Astrocyte (in vitro differentiated cells and primary cell): ENCODE measurements at regions not wholly inside any gene's neighbourhood (a gene's known extent, or its start where the extent isn't known, plus 50 kb on each side); places are given as distances from the start of the nearest gene placed in this dataset.

ENCODE experiments used
- DNase-seq: peaks from one replicate; pipeline ENCODE4 v3.0.0-alpha.2; 2010; ENCODE audit warnings: low read depth
- FAIRE-seq: peaks from 2 replicates; lab custom pipeline; 2011; peaks lifted over from hg19 to GRCh38; lab: Jason Lieb, UNC
- H2AFZ ChIP-seq: 2 replicates; pipeline ENCODE4 v1.6.0; 2012; ENCODE audit warnings: low read depth, low read length, inconsistent platforms
- H3K27ac ChIP-seq: 2 replicates; pipeline ENCODE4 v1.5.1; 2011; ENCODE audit warnings: low read depth, low read length, inconsistent platforms
- H3K27me3 ChIP-seq: 2 replicates; pipeline ENCODE4 v1.6.0; 2011; ENCODE audit warnings: low read length, inconsistent platforms; ENCODE audit not compliant: insufficient read depth
- H3K36me3 ChIP-seq: 2 replicates; pipeline ENCODE4 v1.5.1; 2011; ENCODE audit warnings: low read length, inconsistent platforms; ENCODE audit not compliant: insufficient read depth
- H3K4me1 ChIP-seq: 2 replicates; pipeline ENCODE4 v1.5.1; 2011; ENCODE audit warnings: low read length, inconsistent platforms; ENCODE audit not compliant: insufficient read depth
- H3K4me2 ChIP-seq: 2 replicates; pipeline ENCODE4 v1.6.0; 2012; ENCODE audit warnings: low read length, inconsistent platforms
- H3K4me3 ChIP-seq: 2 replicates; pipeline ENCODE4 v1.5.1; 2011; ENCODE audit warnings: low read depth, mild to moderate bottlenecking, low read length, inconsistent platforms; ENCODE audit not compliant: insufficient read depth
- H3K79me2 ChIP-seq: 2 replicates; pipeline ENCODE4 v1.6.0; 2012; ENCODE audit warnings: mild to moderate bottlenecking, low read length, inconsistent platforms; ENCODE audit not compliant: insufficient read depth
- H3K9ac ChIP-seq: 2 replicates; pipeline ENCODE4 v1.6.0; 2012; ENCODE audit warnings: mild to moderate bottlenecking, low read length, inconsistent platforms
- H3K9me3 ChIP-seq: 2 replicates; pipeline ENCODE4 v1.5.1; 2012; ENCODE audit warnings: low read depth, mild to moderate bottlenecking, low read length, inconsistent platforms; ENCODE audit not compliant: insufficient read depth
- H4K20me1 ChIP-seq: 2 replicates; pipeline ENCODE4 v1.6.0; 2012; ENCODE audit warnings: low read length, inconsistent platforms; ENCODE audit not compliant: insufficient read depth
- H3K27ac Mint-ChIP-seq: one replicate; pipeline ENCODE4 v1.8.0; 2021; ENCODE audit warnings: mild to moderate bottlenecking, mixed read lengths; ENCODE audit not compliant: unreplicated experiment
- H3K27me3 Mint-ChIP-seq: one replicate; pipeline ENCODE4 v1.8.0; 2021; ENCODE audit warnings: low read depth, mixed read lengths; ENCODE audit not compliant: unreplicated experiment
- H3K36me3 Mint-ChIP-seq: one replicate; pipeline ENCODE4 v1.8.0; 2021; ENCODE audit warnings: low read depth, mixed read lengths; ENCODE audit not compliant: unreplicated experiment
- H3K4me1 Mint-ChIP-seq: one replicate; pipeline ENCODE4 v1.8.0; 2021; ENCODE audit warnings: low read depth, mixed read lengths; ENCODE audit not compliant: unreplicated experiment
- H3K4me3 Mint-ChIP-seq: one replicate; pipeline ENCODE4 v1.8.0; 2021; ENCODE audit warnings: mild to moderate bottlenecking, moderate library complexity, mixed read lengths; ENCODE audit not compliant: unreplicated experiment
- H3K9me3 Mint-ChIP-seq: one replicate; pipeline ENCODE4 v1.8.0; 2021; ENCODE audit warnings: mild to moderate bottlenecking, mixed read lengths; ENCODE audit not compliant: unreplicated experiment
- CTCF ChIP-seq: IDR thresholded peaks from 2 replicates; pipeline ENCODE4 v1.5.1; 2011; ENCODE audit warnings: low read depth, mild to moderate bottlenecking, inconsistent platforms, low read length, moderate library complexity; ENCODE audit not compliant: insufficient read depth
- EZH2 ChIP-seq: IDR thresholded peaks from 2 replicates; pipeline ENCODE4 v1.6.1; 2012; ENCODE audit warnings: mild to moderate bottlenecking, low read length, inconsistent platforms; ENCODE audit not compliant: insufficient read depth

GRCh38 chr2:11936761-11937160 lies 190.3 kb downstream of the LPIN1 start:
- Mint-ChIP-seq H3K4me3 (no peak overlapping the region), H3K4me1 (no peaks in the 10 kb centered on the region), H3K36me3 (no peaks in the 10 kb centered on the region), H3K27ac (no peak overlapping the region), H3K9me3 (peaks cover 6% of the 10 kb centered on the region), H3K27me3 (peaks cover 14% of the 10 kb centered on the region)
- Histone ChIP-seq H2AFZ (no peak overlapping the region), H3K4me3 (no peak overlapping the region), H3K4me1 (no peaks in the 10 kb centered on the region), H3K79me2 (no peaks in the 10 kb centered on the region), H3K9me3 (no peaks in the 10 kb centered on the region), H4K20me1 (no peaks in the 10 kb centered on the region), H3K27me3 (no peaks in the 10 kb centered on the region), H3K27ac (no peak overlapping the region), H3K4me2 (no peak overlapping the region), H3K36me3 (no peaks in the 10 kb centered on the region), H3K9ac (no peak overlapping the region)
- TF ChIP-seq EZH2 = no peak
- no peak for TF ChIP-seq CTCF
- DNase-seq (no peak), FAIRE-seq (no peak)

DNA sequence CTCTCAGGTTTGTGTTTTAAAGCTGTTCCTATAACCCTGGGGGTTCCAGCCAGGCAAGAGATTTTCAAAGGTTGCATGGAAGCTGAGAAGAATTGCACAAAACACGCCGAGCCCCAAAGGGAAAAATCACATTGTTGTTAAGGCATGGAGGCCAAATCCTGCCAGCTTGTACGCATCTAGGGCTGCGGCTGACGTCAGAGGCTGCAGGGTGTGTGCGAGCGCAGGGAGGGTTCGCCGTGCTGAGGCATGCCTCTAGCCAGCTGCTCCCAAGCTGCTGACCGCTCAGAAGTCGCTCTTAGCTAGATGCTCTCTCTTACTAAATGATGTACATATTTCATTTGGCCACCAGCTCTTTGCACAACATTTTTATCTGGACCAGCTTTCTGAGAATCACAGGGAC lies 191.8 kb downstream of the LPIN1 start:
- no peak for FAIRE-seq
- Histone ChIP-seq H4K20me1 (no peaks in the 10 kb centered on the region), H3K9me3 (no peaks in the 10 kb centered on the region), H3K36me3 (no peaks in the 10 kb centered on the region), H3K79me2 (no peaks in the 10 kb centered on the region), H3K4me2 (no peak overlapping the region), H3K4me3 (no peak overlapping the region), H3K4me1 (no peaks in the 10 kb centered on the region), H3K9ac (no peak overlapping the region), H3K27me3 (peaks cover 2% of the 10 kb centered on the region), H2AFZ (no peak overlapping the region), H3K27ac (no peak overlapping the region)
- peaks cover 15% of the 10 kb centered on the region for H3K27me3 Mint-ChIP-seq
- DNase-seq = no peak
- H3K9me3 Mint-ChIP-seq = peaks cover 6% of the 10 kb centered on the region
- no peak overlapping the region for H3K27ac Mint-ChIP-seq
- TF ChIP-seq CTCF (no peak), EZH2 (no peak)
- no peaks in the 10 kb centered on the region for H3K4me1 Mint-ChIP-seq
- no peaks in the 10 kb centered on the region for H3K36me3 Mint-ChIP-seq
- no peak overlapping the region for H3K4me3 Mint-ChIP-seq

- Histone ChIP-seq H3K27me3 (peaks cover 2% of the 10 kb centered on the region), H3K27ac (no peak overlapping the region), H4K20me1 (no peaks in the 10 kb centered on the region), H2AFZ (no peak overlapping the region), H3K4me2 (no peak overlapping the region), H3K9ac (no peak overlapping the region), H3K36me3 (no peaks in the 10 kb centered on the region), H3K79me2 (no peaks in the 10 kb centered on the region), H3K4me3 (no peak overlapping the region), H3K9me3 (no peaks in the 10 kb centered on the region), H3K4me1 (no peaks in the 10 kb centered on the region)
- no peak for DNase-seq
- H3K9me3 Mint-ChIP-seq = peaks cover 6% of the 10 kb centered on the region
- TF ChIP-seq CTCF = no peak
- no peak for TF ChIP-seq EZH2
- no peaks in the 10 kb centered on the region for H3K4me1 Mint-ChIP-seq
- no peak for FAIRE-seq
- no peaks in the 10 kb centered on the region for H3K36me3 Mint-ChIP-seq
- no peak overlapping the region for H3K27ac Mint-ChIP-seq
- H3K27me3 Mint-ChIP-seq = peaks cover 18% of the 10 kb centered on the region
- no peak overlapping the region for H3K4me3 Mint-ChIP-seq
These were observed 193.1 kb downstream of the LPIN1 start for GRCh38 chr2:11939523-11939922.
